D341Med (cell line): ENCODE measurements at regions not wholly inside any gene's neighbourhood (a gene's known extent, or its start where the extent isn't known, plus 50 kb on each side); places are given as distances from the start of the nearest gene placed in this dataset.

Experiments used
- DNase-seq: peaks from one replicate; pipeline ENCODE4 v3.0.0; 2012; ENCODE audit warnings: low spot score

GRCh38 chr4:129546531-129546930, 450.6 kb downstream of the C4orf33 start:
- no peak for DNase-seq

- DNase-seq, result no peak
Observed at GRCh38 chr4:129550281-129550785, 454.4 kb downstream of the C4orf33 start.

GRCh38 chr4:129561280-129561679, 465.3 kb downstream of the C4orf33 start:
- DNase-seq, result no peak

DNA sequence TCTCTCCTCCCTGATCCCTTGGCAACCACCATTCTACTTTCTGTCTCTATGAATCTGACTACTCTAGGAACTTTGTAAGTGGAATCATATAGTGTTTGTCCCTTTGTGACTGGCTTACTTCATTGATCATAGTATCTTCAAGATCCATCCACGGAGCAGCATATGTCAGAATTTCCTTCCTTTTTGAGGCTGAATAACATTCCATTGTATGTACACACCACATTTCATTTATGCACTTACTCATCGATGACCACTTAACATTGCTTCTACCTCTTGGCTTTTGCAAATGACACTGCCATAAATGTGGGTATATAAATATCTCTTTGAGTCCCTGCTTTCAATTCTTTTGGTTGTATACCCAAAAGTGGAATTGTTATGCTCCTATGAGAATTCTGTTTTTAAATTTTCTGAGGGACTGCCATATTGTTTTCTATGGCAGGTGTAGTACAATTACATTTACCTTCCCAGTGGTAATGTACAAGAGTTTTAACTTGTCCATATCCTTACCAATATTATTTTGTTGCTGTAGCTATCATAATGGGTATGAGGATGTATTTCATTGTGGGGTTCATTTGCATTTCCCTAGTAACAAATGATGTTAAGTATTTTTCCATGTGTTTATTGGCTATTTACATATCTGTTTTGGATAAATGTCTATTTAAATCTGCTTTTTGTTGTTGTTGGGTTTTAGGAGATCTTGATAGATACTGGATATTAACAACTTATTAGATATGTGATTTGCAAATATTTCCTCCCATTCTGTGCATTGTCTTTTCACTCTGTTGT, 466.1 kb downstream of the C4orf33 start:
- DNase-seq, result no peak

DNA sequence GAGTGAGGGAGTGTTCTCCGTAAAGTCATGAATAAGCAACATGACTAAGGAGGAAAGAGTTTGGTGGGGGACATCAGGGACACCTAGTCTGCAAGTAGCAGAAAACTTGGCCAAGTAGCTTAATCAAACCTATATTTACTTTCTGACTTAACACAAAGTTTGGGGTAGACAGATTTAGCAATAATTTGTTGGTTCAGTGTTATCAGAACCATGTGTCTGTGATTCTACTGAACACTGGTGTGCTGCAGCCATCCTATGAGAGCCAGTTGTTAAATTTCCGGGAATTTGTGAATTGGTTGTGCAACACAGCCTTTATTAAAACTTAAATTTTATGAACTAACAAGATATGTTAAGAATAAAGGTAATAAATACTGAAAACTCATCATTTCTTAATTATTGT, 469.3 kb downstream of the C4orf33 start:
- no peak for DNase-seq

GRCh38 chr4:129570326-129570725, 474.4 kb downstream of the C4orf33 start:
- DNase-seq, result no peak

DNA sequence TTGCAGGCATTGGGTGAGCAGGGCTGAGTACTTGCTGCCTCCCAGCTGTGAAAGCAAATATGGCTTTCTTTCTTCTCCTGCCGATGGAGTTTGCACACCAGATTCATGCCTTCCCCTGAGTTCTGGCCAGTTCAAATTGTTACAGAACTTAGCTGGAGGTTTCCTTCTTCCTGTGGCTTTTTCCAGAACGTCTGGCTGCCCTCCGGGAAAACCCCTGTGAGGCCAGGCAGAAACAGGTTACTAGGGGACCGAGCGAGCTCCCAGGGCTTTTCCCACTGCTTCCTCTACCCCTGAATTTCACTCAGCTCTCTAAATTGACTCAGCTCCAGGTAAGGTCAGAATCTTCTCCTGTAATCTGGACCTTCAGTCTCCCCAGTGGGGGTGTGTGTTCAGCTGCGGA, 482.4 kb downstream of the C4orf33 start:
- DNase-seq, result no peak

GRCh38 chr4:129581305-129581704, 485.4 kb downstream of the C4orf33 start:
- no peak for DNase-seq

- DNase-seq, result no peak
Observed at GRCh38 chr4:129583868-129584267, 487.9 kb downstream of the C4orf33 start.

- no peak for DNase-seq
Observed at GRCh38 chr4:129598582-129598981, 502.6 kb downstream of the C4orf33 start.

DNA sequence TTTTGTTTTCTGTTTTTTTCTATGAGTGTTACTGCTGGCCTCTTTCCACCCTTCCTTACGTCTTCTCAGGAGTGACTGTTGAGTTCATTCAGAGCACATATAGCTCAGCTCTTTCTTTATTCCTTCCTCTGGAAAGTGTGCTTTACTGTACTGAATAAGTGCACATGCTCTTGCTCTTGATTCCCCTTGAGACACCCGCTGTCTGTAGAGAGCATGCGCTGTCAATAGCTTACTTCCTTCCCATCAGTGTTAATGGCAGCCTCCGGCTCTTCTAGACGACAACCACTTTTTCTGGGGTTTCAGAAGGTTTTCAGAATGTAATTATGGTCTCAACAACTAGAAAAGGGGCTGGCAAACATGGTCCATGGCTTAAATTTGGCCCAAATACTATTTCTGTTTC, 504.9 kb downstream of the C4orf33 start:
- no peak for DNase-seq

- no peak for DNase-seq
Observed at GRCh38 chr4:129602447-129602846, 506.5 kb downstream of the C4orf33 start.

- no peak for DNase-seq
Observed at GRCh38 chr4:129603241-129603931, 507.4 kb downstream of the C4orf33 start.

DNA sequence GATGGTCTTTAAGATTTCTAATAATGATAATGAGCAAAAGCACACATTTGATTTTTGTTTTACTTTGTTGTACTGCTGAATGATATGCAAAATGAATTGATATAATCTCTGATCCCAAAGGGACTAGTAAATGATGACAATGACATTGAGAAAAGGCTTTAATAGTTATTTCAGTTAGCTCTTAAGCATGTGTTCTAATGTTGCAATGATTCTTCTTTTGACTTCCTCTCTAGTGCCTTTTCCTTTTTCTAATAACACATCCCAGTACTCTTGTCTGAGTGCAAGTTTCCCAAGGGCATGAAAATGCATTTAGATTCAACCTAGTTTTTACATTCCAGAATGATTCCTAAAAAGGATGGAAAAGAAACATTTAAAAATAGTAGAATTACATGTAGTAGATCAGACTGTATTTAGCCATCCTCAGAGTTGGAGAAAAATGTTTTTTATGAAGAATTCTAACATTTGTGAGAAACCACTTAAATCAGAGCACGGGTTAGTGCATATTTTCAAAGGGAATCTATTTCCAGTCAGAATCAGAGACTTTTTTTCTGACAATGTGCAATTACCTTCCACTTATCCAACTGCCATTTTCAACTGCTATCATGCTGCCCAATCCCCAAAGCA, 508.8 kb downstream of the C4orf33 start:
- no peak for DNase-seq

DNA sequence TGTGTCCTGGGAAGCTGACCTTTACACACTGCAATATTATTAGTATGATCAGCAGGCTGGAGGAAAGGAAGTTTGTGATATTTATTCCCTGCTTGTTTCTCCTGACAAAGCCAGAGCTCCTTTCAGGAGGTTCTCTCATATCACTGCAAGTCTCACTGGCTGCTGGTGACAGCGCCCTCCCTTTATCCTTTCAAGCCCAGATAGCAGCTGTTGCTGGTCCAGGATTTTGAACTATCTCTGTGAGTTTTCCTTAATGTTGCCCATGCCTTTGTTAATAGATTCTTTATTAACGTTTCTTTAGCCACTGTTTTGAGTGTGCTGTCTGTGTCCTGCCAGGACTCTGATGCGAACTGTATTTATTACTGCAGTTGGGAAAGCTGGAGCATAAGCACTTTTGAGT, 518.7 kb downstream of the C4orf33 start:
- DNase-seq, result no peak

GRCh38 chr4:129622566-129622965, 526.6 kb downstream of the C4orf33 start:
- DNase-seq, result no peak

DNA sequence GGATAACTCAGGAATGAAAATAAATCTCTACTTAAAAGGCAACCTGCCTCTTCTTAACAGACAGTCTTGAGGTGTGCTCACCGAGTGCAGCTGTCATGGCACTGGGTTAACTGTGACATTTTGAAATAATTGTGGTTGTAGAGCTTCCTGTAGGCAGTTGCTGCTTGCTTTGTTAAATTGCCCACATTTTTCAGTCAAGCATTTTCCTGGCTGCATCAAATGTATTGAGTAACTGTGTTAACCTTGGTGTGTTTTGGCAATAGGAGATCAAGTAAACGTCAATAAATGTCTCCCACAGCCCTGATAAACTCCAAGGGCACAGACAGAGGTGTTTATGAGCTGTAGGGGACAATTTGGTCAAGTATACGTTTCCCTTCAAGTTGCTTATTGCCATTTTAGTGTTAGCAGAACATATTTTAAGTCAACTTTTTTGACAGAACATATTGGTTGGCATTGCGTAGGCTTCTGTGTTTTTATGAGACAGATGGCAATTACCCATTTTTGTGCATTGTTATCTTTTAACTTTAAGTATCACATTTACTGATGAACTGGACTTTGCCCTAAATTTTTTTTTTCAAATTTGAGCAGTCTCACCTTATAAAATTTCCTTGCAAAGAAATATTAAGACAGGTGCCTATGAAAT, 527.4 kb downstream of the C4orf33 start:
- no peak for DNase-seq

DNA sequence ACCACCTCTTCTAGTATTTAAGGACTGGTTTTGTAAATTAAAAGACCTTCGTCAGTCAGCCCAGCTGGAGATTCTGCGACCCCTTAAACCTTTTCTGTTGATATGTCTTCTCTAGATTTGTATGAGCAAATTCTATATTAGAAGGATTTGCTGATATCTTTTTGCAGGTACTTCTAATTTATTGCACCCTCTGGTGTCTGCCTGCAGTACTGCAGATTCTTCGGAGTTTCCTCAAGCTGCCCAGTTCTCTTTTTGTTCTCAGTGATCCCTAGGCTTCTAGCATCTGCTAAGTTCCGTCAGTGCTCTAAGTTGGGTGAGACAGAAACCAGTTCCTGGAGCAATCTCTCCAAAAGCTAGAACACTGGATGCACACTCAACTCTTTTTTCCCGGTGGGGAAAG, 545.2 kb downstream of the C4orf33 start:
- peak; percentile 43 for DNase-seq

- no peak for DNase-seq
Observed at GRCh38 chr4:129645461-129645860, 549.5 kb downstream of the C4orf33 start.

GRCh38 chr4:129668092-129668491, 572.1 kb downstream of the C4orf33 start:
- DNase-seq, result no peak

DNA sequence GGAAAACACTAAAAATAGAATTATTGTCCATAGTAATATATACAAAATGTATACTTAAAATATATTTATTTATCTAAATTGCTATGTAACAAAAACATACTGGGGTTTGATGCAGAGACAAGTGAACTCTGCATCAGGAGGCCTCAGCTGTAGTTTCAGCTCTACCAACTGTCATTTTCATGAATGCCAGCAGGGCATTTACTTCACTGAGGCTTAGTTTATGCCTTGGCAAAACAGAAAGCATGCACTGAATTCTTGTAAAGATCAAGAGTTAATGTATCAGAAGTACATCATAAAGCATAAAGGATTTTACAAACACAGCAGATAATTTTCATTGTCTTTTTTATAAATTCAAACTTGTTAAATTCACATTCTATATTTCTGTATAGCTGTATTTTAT, 577.0 kb downstream of the C4orf33 start:
- peak; percentile 10 for DNase-seq

- no peak for DNase-seq
Observed at GRCh38 chr4:129675036-129675435, 579.1 kb downstream of the C4orf33 start.

DNA sequence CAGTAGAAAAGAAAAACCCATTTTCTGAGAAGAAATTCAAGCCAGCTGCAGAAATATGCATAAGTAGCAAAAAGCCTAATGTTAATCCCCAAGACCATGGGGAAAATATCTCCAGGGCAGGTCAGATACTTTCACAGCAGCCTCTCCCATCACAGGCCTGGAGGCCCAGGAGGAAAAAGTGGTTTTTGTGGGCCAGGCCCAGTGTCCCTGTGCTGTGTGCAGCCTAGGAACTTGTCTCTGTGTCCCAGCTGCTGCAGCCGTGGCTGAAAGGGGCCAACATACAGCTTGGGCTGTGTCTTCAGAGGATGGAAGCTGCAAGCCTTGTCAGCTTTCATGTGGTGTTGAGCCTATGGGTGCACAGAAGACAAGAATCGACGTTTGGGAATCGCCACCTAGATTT, 581.0 kb downstream of the C4orf33 start:
- DNase-seq, result no peak
